Activated naive CD4-positive, alpha-beta T cell treated with anti-CD3 and anti-CD28 coated beads, Interleukin-2, amount 50 U/mL, for 24 hours (primary cell): ENCODE measurements at regions not wholly inside any gene's neighbourhood (a gene's known extent, or its start where the extent isn't known, plus 50 kb on each side); places are given as distances from the start of the nearest gene placed in this dataset.

Experiments
- H3K27ac Mint-ChIP-seq: one replicate; pipeline ENCODE4 v1.8.0; 2021; ENCODE audit warnings: mild to moderate bottlenecking, mixed read lengths
- H3K27me3 Mint-ChIP-seq: one replicate; pipeline ENCODE4 v1.8.0; 2021; ENCODE audit warnings: mixed read lengths
- H3K36me3 Mint-ChIP-seq: one replicate; pipeline ENCODE4 v1.8.0; 2021; ENCODE audit warnings: mixed read lengths
- H3K4me1 Mint-ChIP-seq: one replicate; pipeline ENCODE4 v1.8.0; 2021; ENCODE audit warnings: mixed read lengths
- H3K4me3 Mint-ChIP-seq: one replicate; pipeline ENCODE4 v1.8.0; 2021; ENCODE audit warnings: mild to moderate bottlenecking, mixed read lengths
- H3K9me3 Mint-ChIP-seq: one replicate; pipeline ENCODE4 v1.8.0; 2021; ENCODE audit warnings: mixed read lengths

GRCh38 chr14:66165337-66165736 lies 320.8 kb upstream of the CCDC196 start:
- Mint-ChIP-seq H3K27ac (no peak overlapping the region), H3K27me3 (peaks cover 1% of the 10 kb centered on the region), H3K36me3 (no peaks in the 10 kb centered on the region), H3K4me3 (no peak overlapping the region), H3K4me1 (no peaks in the 10 kb centered on the region), H3K9me3 (no peaks in the 10 kb centered on the region)

- H3K36me3 Mint-ChIP-seq, result peaks cover 2% of the 10 kb centered on the region
- H3K9me3 Mint-ChIP-seq, result no peaks in the 10 kb centered on the region
- no peak overlapping the region for H3K4me3 Mint-ChIP-seq
- peaks cover 8% of the 10 kb centered on the region for H3K27me3 Mint-ChIP-seq
- H3K4me1 Mint-ChIP-seq, result no peaks in the 10 kb centered on the region
- no peak overlapping the region for H3K27ac Mint-ChIP-seq
Measured at GRCh38 chr14:66174453-66174891, 311.7 kb upstream of the CCDC196 start.

DNA sequence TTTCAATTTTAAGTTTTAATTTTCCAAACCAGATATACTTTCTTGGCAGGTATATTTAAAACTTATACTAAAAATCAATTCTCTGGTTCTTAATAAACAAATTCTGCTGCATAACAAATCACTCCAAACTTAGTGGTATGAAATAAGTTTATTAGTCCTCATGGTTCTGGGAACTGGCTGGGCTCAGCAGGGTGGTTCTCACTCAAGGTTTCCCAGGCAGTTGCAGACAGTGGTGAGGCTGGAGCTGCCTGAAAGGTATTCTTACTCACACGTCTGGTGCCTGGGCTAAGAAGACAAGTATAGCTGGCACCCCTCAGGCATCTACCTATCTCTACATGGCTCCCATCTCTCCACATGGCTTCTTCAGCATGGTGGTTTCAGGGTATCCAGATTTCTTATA lies 308.2 kb upstream of the CCDC196 start:
- Mint-ChIP-seq H3K36me3 (peaks cover under 1% of the 10 kb centered on the region), H3K4me3 (no peak overlapping the region), H3K4me1 (no peaks in the 10 kb centered on the region), H3K9me3 (no peaks in the 10 kb centered on the region), H3K27ac (no peak overlapping the region), H3K27me3 (peaks cover 7% of the 10 kb centered on the region)

GRCh38 chr14:66196670-66197069 lies 289.5 kb upstream of the CCDC196 start:
- H3K4me1 Mint-ChIP-seq, result no peaks in the 10 kb centered on the region
- no peak overlapping the region for H3K27ac Mint-ChIP-seq
- H3K27me3 Mint-ChIP-seq, result peaks cover 7% of the 10 kb centered on the region
- peaks cover 6% of the 10 kb centered on the region for H3K9me3 Mint-ChIP-seq
- H3K36me3 Mint-ChIP-seq, result no peaks in the 10 kb centered on the region
- H3K4me3 Mint-ChIP-seq, result no peak overlapping the region

DNA sequence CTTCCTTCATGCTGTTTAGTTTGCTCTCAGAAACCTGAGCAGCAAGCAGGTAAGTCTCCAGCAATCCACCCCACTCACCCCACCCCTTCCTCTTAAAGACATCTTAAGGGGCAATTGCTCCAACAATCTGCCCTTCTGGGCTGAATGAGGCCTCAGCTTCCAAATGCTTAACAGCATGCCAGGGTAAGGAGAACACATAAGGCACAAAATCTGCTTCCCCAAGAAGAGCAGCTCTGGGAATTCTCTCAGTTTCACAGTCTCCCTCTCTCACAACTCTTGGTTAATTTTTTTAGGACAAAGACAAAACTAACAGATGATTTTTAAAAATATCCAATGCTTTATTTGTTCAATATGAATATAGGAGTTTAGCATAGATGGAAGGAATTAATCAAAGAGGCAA lies 288.9 kb upstream of the CCDC196 start:
- H3K27ac Mint-ChIP-seq, result no peak overlapping the region
- no peak overlapping the region for H3K4me3 Mint-ChIP-seq
- H3K4me1 Mint-ChIP-seq, result no peaks in the 10 kb centered on the region
- no peaks in the 10 kb centered on the region for H3K36me3 Mint-ChIP-seq
- H3K9me3 Mint-ChIP-seq, result peaks cover 6% of the 10 kb centered on the region
- H3K27me3 Mint-ChIP-seq, result peaks cover 7% of the 10 kb centered on the region

DNA sequence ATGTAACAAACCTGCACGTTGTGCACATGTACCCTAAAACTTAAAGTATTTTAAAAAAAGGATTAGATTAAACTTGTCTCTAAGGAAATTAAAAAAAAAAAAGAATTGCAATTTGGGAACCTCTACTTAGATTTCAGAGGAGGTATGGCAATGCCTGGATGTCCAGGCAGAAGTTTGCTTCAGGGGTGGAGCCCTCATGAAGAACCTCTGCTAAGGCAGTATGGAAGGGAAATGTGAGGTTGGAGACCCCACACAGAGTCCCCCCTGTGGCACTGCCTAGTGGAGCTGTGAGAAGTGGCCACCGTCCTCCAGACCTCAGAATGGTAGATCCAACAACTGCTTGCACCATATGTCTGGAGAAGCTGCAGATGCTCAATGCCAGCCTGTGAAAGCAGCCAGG lies 279.6 kb upstream of the CCDC196 start:
- H3K9me3 Mint-ChIP-seq, result peaks cover 6% of the 10 kb centered on the region
- peaks cover 6% of the 10 kb centered on the region for H3K27me3 Mint-ChIP-seq
- no peak overlapping the region for H3K4me3 Mint-ChIP-seq
- no peak overlapping the region for H3K27ac Mint-ChIP-seq
- H3K36me3 Mint-ChIP-seq, result peaks cover 3% of the 10 kb centered on the region
- H3K4me1 Mint-ChIP-seq, result no peaks in the 10 kb centered on the region

- H3K4me1 Mint-ChIP-seq, result no peaks in the 10 kb centered on the region
- H3K9me3 Mint-ChIP-seq, result no peaks in the 10 kb centered on the region
- no peak overlapping the region for H3K4me3 Mint-ChIP-seq
- no peak overlapping the region for H3K27ac Mint-ChIP-seq
- peaks cover 2% of the 10 kb centered on the region for H3K27me3 Mint-ChIP-seq
- peaks cover 3% of the 10 kb centered on the region for H3K36me3 Mint-ChIP-seq
Measured at GRCh38 chr14:66216763-66217162, 269.4 kb upstream of the CCDC196 start.

DNA sequence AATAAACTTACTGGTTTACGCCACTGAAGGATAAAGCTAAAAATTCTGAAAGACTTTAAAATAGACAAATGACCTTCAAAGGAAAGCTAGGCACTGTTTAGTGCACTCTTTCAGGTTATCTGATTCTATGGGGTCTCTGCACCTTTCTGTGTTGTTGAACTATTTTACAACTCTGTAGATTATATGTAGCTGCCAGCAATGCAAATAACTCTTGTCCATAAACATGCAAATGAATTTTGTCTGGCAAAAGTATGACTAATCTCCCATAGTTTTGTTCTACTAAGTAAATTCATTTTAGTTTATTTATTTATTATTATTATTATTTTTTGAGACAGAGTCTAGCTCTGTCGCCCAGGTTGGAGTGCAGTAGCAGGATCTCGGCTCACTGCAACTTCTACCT lies 266.3 kb upstream of the CCDC196 start:
- Mint-ChIP-seq H3K36me3 (peaks cover 1% of the 10 kb centered on the region), H3K27ac (no peak overlapping the region), H3K4me1 (no peaks in the 10 kb centered on the region), H3K4me3 (no peak overlapping the region), H3K27me3 (no peaks in the 10 kb centered on the region), H3K9me3 (no peaks in the 10 kb centered on the region)

DNA sequence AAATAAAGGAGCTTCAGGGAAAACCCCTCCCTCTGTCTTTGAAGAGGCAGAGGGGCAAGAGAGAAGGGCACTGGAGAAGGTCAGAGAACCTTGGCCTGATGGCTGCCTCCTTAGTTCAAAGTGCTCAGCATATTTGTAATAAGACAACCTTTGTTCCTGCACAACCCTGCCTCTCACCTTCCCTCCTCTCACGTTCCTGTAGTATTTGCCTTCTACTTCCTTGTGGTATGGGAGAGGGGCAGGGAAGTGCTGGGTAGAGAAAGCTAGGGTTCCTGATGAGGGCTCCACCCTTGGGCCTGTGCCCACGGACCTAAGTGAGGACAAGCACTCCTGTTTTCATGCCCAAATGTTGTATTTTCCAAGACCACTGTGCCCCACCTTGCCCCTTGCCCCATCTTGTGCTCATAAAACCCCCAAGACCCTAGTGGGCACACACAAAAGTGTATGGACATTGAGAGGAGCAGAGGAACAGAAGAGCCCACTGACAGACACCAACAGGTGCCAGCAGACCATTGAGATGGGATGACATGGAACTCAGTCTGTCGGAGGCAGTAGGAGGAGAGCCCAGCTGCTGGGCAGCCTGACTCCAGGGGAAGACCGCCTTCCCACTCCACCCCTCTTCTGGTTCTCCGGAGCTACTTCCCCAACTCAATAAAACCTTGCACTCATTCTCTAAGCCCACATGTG lies 261.5 kb upstream of the CCDC196 start:
- Mint-ChIP-seq H3K4me3 (no peak overlapping the region), H3K27me3 (no peaks in the 10 kb centered on the region), H3K9me3 (peaks cover 8% of the 10 kb centered on the region), H3K36me3 (peaks cover 4% of the 10 kb centered on the region), H3K27ac (no peak overlapping the region), H3K4me1 (no peaks in the 10 kb centered on the region)

GRCh38 chr14:66225337-66225736 lies 260.8 kb upstream of the CCDC196 start:
- Mint-ChIP-seq H3K4me3 (no peak overlapping the region), H3K9me3 (peaks cover 8% of the 10 kb centered on the region), H3K36me3 (peaks cover 4% of the 10 kb centered on the region), H3K27ac (no peak overlapping the region), H3K27me3 (no peaks in the 10 kb centered on the region), H3K4me1 (no peaks in the 10 kb centered on the region)

GRCh38 chr14:66228267-66228970 lies 257.8 kb upstream of the CCDC196 start:
- Mint-ChIP-seq H3K27me3 (peaks cover 9% of the 10 kb centered on the region), H3K4me1 (no peaks in the 10 kb centered on the region), H3K4me3 (no peak overlapping the region), H3K27ac (no peak overlapping the region), H3K9me3 (peaks cover 8% of the 10 kb centered on the region), H3K36me3 (peaks cover 4% of the 10 kb centered on the region)

DNA sequence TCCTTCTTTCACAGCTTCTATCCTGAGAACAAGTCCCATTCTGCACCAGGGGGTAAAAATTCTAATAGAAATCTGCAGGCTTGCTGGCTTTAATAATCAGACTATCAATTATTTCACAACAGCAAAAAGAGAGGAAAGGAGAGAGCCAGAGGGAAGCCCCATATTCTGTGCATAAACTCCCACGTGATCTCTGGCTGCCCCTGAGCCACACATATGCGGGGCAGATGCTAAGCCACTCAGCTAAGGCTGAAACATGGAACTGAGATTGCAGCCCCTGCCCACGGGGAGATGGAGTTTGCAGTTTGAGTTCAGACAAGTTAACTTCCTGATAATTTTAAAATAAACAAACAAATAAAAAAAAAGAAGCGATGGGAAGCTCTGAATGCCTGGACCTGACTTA lies 254.4 kb upstream of the CCDC196 start:
- Mint-ChIP-seq H3K27me3 (peaks cover 10% of the 10 kb centered on the region), H3K9me3 (peaks cover 8% of the 10 kb centered on the region), H3K27ac (no peak overlapping the region), H3K4me1 (no peaks in the 10 kb centered on the region), H3K4me3 (no peak overlapping the region), H3K36me3 (peaks cover 4% of the 10 kb centered on the region)

GRCh38 chr14:66233591-66233990 lies 252.6 kb upstream of the CCDC196 start:
- Mint-ChIP-seq H3K27me3 (peaks cover 14% of the 10 kb centered on the region), H3K4me3 (no peak overlapping the region), H3K9me3 (no peaks in the 10 kb centered on the region), H3K27ac (no peak overlapping the region), H3K4me1 (no peaks in the 10 kb centered on the region), H3K36me3 (no peaks in the 10 kb centered on the region)

DNA sequence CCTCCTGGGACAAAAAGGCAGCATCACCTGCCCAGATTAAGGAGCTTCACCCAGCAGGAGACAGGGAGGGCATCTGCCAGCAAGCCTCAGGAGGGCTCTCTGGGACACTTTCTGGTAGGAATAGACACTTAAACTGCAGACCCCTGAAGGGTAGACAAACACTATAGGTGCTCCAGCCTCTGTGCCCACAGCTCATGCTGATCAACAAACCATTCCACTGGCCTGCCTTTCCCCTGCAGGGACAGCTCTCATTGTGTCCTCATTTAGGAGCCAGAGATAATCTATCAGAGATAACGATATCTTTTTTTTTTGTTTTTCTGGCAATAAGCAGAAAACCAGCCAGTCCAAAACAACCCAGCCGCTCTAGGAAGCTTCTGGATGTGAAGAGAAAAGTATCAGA lies 251.8 kb upstream of the CCDC196 start:
- Mint-ChIP-seq H3K4me3 (no peak overlapping the region), H3K4me1 (no peaks in the 10 kb centered on the region), H3K27me3 (peaks cover 14% of the 10 kb centered on the region), H3K36me3 (no peaks in the 10 kb centered on the region), H3K9me3 (no peaks in the 10 kb centered on the region), H3K27ac (no peak overlapping the region)

DNA sequence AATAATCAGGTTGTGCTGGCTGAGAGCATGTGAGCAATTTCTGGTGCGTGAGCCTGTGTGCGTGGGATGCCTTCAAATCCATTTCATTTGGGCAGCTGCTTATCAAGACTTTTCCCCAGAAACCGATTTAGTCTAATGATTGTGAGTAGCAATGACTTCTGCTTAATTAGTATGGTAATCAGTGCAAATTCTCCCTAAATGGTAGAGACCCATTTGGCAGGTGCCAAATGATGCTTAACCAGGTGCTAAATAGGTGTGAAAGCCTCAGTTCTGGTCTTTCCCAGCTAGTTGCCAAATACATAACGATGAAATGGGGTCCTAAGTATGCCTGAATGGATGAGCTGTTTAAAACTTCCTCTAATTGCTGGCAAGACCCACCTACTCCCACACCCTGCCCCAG lies 248.4 kb upstream of the CCDC196 start:
- Mint-ChIP-seq H3K27ac (no peak overlapping the region), H3K27me3 (peaks cover 5% of the 10 kb centered on the region), H3K4me1 (no peaks in the 10 kb centered on the region), H3K36me3 (no peaks in the 10 kb centered on the region), H3K4me3 (no peak overlapping the region), H3K9me3 (no peaks in the 10 kb centered on the region)

GRCh38 chr14:66238969-66239368 lies 247.2 kb upstream of the CCDC196 start:
- Mint-ChIP-seq H3K9me3 (no peaks in the 10 kb centered on the region), H3K4me3 (no peak overlapping the region), H3K27me3 (peaks cover 5% of the 10 kb centered on the region), H3K27ac (no peak overlapping the region), H3K36me3 (no peaks in the 10 kb centered on the region), H3K4me1 (no peaks in the 10 kb centered on the region)
